B cell (primary cell): ENCODE measurements at regions not wholly inside any gene's neighbourhood (a gene's known extent, or its start where the extent isn't known, plus 50 kb on each side); places are given as distances from the start of the nearest gene placed in this dataset.

Experiments
- ATAC-seq: fragments of 200-7000 bp; cut with Tn5 transposase; one replicate; pipeline ENCODE4 v1.10.0; 2021; ENCODE audit warnings: low read depth, mild to moderate bottlenecking, moderate number of reproducible peaks, moderate library complexity
- CTCF ChIA-PET: fragments of 350-600 bp; sonication (Branson Sonifier 250); formaldehyde crosslinking; loops from one replicate; lab custom pipeline; 2021; ENCODE audit warnings: antibody characterized with exemption, inconsistent platforms; lab: Charles Lee
- POLR2A ChIA-PET: fragments of 350-600 bp; sonication (Branson Sonifier 250); formaldehyde crosslinking; loops from one replicate; lab custom pipeline; 2021; ENCODE audit warnings: antibody characterized with exemption; lab: Charles Lee
- DNase-seq: peaks from one replicate; pipeline ENCODE4 v3.0.0; 2013
- H2AFZ ChIP-seq: 2 replicates; pipeline ENCODE4 v1.6.1; 2012; ENCODE audit warnings: mild to moderate bottlenecking, low read depth, low read length; ENCODE audit not compliant: insufficient read depth, poor library complexity, severe bottlenecking
- H3K27ac ChIP-seq, 2 donors: 1 replicate in 1 of 2; 2 replicates in 1 of 2; pipeline ENCODE4 v1.5.1; 2012 to 2013; ENCODE audit warnings: low read length in 2 of 2, mild to moderate bottlenecking in 2 of 2, moderate library complexity in 1 of 2
- H3K27me3 ChIP-seq, 4 experiments: fragments of 200-600 bp in 1 of 4; sonication (generic) in 1 of 4; replicated peaks in 1 of 4; 1 replicate in 2 of 4; 2 replicates in 2 of 4; pipeline versions ENCODE4 v1.6.1 to v1.7.0; 2013 to 2016; ENCODE audit warnings: low read length in 3 of 4, mild to moderate bottlenecking in 2 of 4, mixed read lengths in 1 of 4, moderate library complexity in 1 of 4; ENCODE audit not compliant: insufficient read depth in 4 of 4, control insufficient read depth in 3 of 4; ENCODE audit errors: control extremely low read depth in 1 of 4
- H3K36me3 ChIP-seq, 2 experiments: replicated peaks in 1 of 2; 1 replicate in 1 of 2; 2 replicates in 1 of 2; pipeline versions ENCODE4 v1.6.1 to v1.7.1; 2013; ENCODE audit warnings: low read length in 1 of 2; ENCODE audit not compliant: insufficient read depth in 2 of 2, control insufficient read depth in 1 of 2; ENCODE audit errors: control extremely low read depth in 1 of 2, extremely low read depth in 1 of 2
- H3K4me1 ChIP-seq, 2 donors: fragments of 200-600 bp in 1 of 2; sonication (generic) in 1 of 2; 1 replicate in 1 of 2; 2 replicates in 1 of 2; pipeline versions ENCODE4 v1.5.1 to v1.6.1; 2013 to 2017; ENCODE audit warnings: low read length in 2 of 2; ENCODE audit not compliant: control insufficient read depth in 2 of 2, insufficient read depth in 2 of 2
- H3K4me2 ChIP-seq: replicated peaks from 2 replicates; pipeline ENCODE3; 2012; ENCODE audit warnings: mild to moderate bottlenecking, low read depth, low read length; ENCODE audit not compliant: poor library complexity, severe bottlenecking
- H3K4me3 ChIP-seq, 5 experiments: fragments of 200-600 bp in 1 of 5; sonication (generic) in 1 of 5; 1 replicate in 3 of 5; 2 replicates in 2 of 5; pipeline versions ENCODE4 v1.5.1 to v1.7.0; 2011 to 2016; ENCODE audit warnings: low read length in 4 of 5, mild to moderate bottlenecking in 4 of 5, low read depth in 2 of 5, control low read depth in 1 of 5, moderate library complexity in 1 of 5; ENCODE audit not compliant: insufficient read depth in 1 of 5; ENCODE audit errors: control extremely low read depth in 1 of 5, extremely low read depth in 1 of 5
- H3K79me2 ChIP-seq: fragments of 200-600 bp; sonication (generic); one replicate; pipeline ENCODE4 v1.6.0; 2016; ENCODE audit warnings: low read length; ENCODE audit not compliant: control insufficient read depth, insufficient read depth
- H3K9ac ChIP-seq: fragments of 200-600 bp; sonication (generic); 2 replicates; pipeline ENCODE4 v1.6.1; 2017; ENCODE audit warnings: mild to moderate bottlenecking, low read length, moderate library complexity
- H3K9me3 ChIP-seq, 3 donors: one replicate each; pipeline versions ENCODE4 v1.6.1 to v1.7.1; 2013; ENCODE audit warnings: low read length in 2 of 3; ENCODE audit not compliant: control insufficient read depth in 2 of 3, insufficient read depth in 1 of 3; ENCODE audit errors: control extremely low read depth in 1 of 3
- H4K20me1 ChIP-seq: 2 replicates; pipeline ENCODE4 v1.6.0; 2012; ENCODE audit warnings: mild to moderate bottlenecking, low read length; ENCODE audit not compliant: insufficient read depth, control insufficient read depth, poor library complexity, severe bottlenecking
- H3K27ac Mint-ChIP-seq: one replicate; pipeline ENCODE4 v1.8.0; 2021; ENCODE audit warnings: mixed read lengths
- H3K27me3 Mint-ChIP-seq: one replicate; pipeline ENCODE4 v1.8.0; 2021; ENCODE audit warnings: mixed read lengths
- H3K4me1 Mint-ChIP-seq: one replicate; pipeline ENCODE4 v1.8.0; 2021; ENCODE audit warnings: mixed read lengths
- H3K4me3 Mint-ChIP-seq: one replicate; pipeline ENCODE4 v1.8.0; 2021; ENCODE audit warnings: mixed read lengths
- H3K9me3 Mint-ChIP-seq: one replicate; pipeline ENCODE4 v1.8.0; 2022; ENCODE audit warnings: mixed read lengths; ENCODE audit not compliant: insufficient read depth
- CTCF ChIP-seq: fragments of 200-600 bp; IDR thresholded peaks from one replicate; pipeline ENCODE4 v1.8.0; 2022; ENCODE audit warnings: antibody characterized with exemption, mild to moderate bottlenecking
- EZH2 ChIP-seq: IDR thresholded peaks from 2 replicates; pipeline ENCODE4 v1.6.1; 2012; ENCODE audit warnings: borderline replicate concordance, low read depth, mild to moderate bottlenecking, moderate library complexity, low read length; ENCODE audit not compliant: insufficient read depth, poor library complexity, severe bottlenecking
- WGBS: methylation state at CpG from one replicate; pipeline ENCODE4 v1.1.5; 2013; ENCODE audit warnings: missing lambda C conversion rate; ENCODE audit not compliant: insufficient coverage; 5-methylcytosine and 5-hydroxymethylcytosine counted together
- intact Hi-C: fragments of 100-400 bp; cut with micrococcal nuclease; formaldehyde crosslinking; loops from one replicate; pipeline ENCODE4 v1.10.0; 2022

GRCh38 chr10:128594688-128595087 is 468.5 kb upstream of the MKI67 start:
- intact Hi-C loops, result no loop called here
- CTCF ChIA-PET, result no interaction called here

DNA sequence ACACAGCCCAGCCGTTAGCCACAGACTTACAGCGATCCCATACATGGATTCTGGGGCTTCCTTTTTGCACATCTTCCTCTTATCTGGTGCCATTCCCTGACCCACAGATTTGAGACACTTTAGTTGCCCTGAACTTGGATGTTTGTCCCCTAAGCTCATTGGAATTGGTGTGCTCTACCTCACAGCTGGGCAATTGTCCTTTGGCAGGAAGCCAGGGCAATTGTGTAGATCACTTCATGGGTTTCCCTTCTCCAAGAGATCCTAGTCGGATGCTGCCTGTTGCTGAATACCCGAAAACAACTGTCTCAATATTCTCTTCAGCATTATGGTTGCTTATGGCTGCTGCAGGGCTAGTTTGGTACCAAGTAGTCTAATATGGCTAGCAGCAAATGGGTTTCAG is 470.7 kb upstream of the MKI67 start:
- DNase-seq (no peak), ATAC-seq (no peak)
- intact Hi-C loops, result no loop called here
- Histone ChIP-seq H3K9ac (no peak overlapping the region), H3K9me3 (no peaks in the 10 kb centered on the region), H4K20me1 (no peaks in the 10 kb centered on the region), H3K4me2 (no peak overlapping the region), H3K4me3 (no peak overlapping the region), H3K36me3 (no peaks in the 10 kb centered on the region), H3K27ac (no peak overlapping the region), H3K27me3 (no peaks in the 10 kb centered on the region), H2AFZ (no peak overlapping the region), H3K79me2 (no peaks in the 10 kb centered on the region), H3K4me1 (no peaks in the 10 kb centered on the region)
- Mint-ChIP-seq H3K27me3 (no peaks in the 10 kb centered on the region), H3K27ac (no peak overlapping the region), H3K4me3 (no peak overlapping the region), H3K9me3 (peaks cover 7% of the 10 kb centered on the region), H3K4me1 (no peaks in the 10 kb centered on the region)
- 87% methylated on average over 2 of the region's 4 CpGs for WGBS
- TF ChIP-seq CTCF (no peak), EZH2 (no peak)
- POLR2A ChIA-PET, result no interaction called here
- CTCF ChIA-PET, result no interaction called here

More at GRCh38 chr10:128594688-128595087, 468.5 kb upstream of the MKI67 start:
- Histone ChIP-seq H3K36me3 (no peaks in the 10 kb centered on the region), H3K27ac (no peak overlapping the region), H3K9me3 (no peaks in the 10 kb centered on the region), H3K9ac (no peak overlapping the region), H3K79me2 (no peaks in the 10 kb centered on the region), H3K4me2 (no peak overlapping the region), H3K4me1 (no peaks in the 10 kb centered on the region), H3K27me3 (no peaks in the 10 kb centered on the region), H2AFZ (no peak overlapping the region), H4K20me1 (no peaks in the 10 kb centered on the region), H3K4me3 (no peak overlapping the region)
- DNase-seq (no peak), ATAC-seq (no peak)
- Mint-ChIP-seq H3K27me3 (no peaks in the 10 kb centered on the region), H3K27ac (no peak overlapping the region), H3K9me3 (peaks cover 7% of the 10 kb centered on the region), H3K4me3 (no peak overlapping the region), H3K4me1 (no peaks in the 10 kb centered on the region)
- no CpG with 5 or more reads among the region's 1 CpG for WGBS
- POLR2A ChIA-PET, result no interaction called here
- TF ChIP-seq EZH2, result no peak
- TF ChIP-seq CTCF, result no peak
